GM23248 (cell line): ENCODE measurements at regions not wholly inside any gene's neighbourhood (a gene's known extent, or its start where the extent isn't known, plus 50 kb on each side); places are given as distances from the start of the nearest gene placed in this dataset.

Experiments used
- DNase-seq: peaks from one replicate; pipeline ENCODE4 v3.0.0-alpha.2; 2015
- H2AFZ ChIP-seq: fragments of 200-600 bp; sonication (generic); 2 replicates; pipeline ENCODE4 v1.6.1; 2016; ENCODE audit warnings: antibody characterized with exemption
- H3F3A ChIP-seq: fragments of 200-600 bp; sonication (generic); 2 replicates; pipeline ENCODE4 v1.6.1; 2016; ENCODE audit warnings: mild to moderate bottlenecking, antibody characterized with exemption, mixed run types; ENCODE audit not compliant: insufficient read depth
- H3K27ac ChIP-seq: fragments of 200-600 bp; sonication (generic); 2 replicates; pipeline ENCODE4 v1.5.1; 2016; ENCODE audit warnings: mild to moderate bottlenecking
- H3K27me3 ChIP-seq: fragments of 200-600 bp; sonication (generic); replicated peaks from 2 replicates; pipeline ENCODE4 v1.6.1; 2016; ENCODE audit warnings: mild to moderate bottlenecking; ENCODE audit not compliant: insufficient read depth
- H3K36me3 ChIP-seq: fragments of 200-600 bp; sonication (generic); 2 replicates; pipeline ENCODE4 v1.6.1; 2016; ENCODE audit warnings: low read depth, mild to moderate bottlenecking
- H3K4me1 ChIP-seq: fragments of 200-600 bp; sonication (generic); 2 replicates; pipeline ENCODE4 v1.6.1; 2016; ENCODE audit warnings: mild to moderate bottlenecking; ENCODE audit not compliant: insufficient read depth
- H3K4me2 ChIP-seq: fragments of 200-600 bp; sonication (generic); one replicate; pipeline ENCODE4 v1.6.1; 2016; ENCODE audit warnings: mild to moderate bottlenecking; ENCODE audit not compliant: unreplicated experiment
- H3K4me3 ChIP-seq: fragments of 200-600 bp; sonication (generic); 2 replicates; pipeline ENCODE4 v1.5.1; 2016; ENCODE audit warnings: mild to moderate bottlenecking
- H3K79me2 ChIP-seq: fragments of 200-600 bp; sonication (generic); 2 replicates; pipeline ENCODE4 v1.6.1; 2016; ENCODE audit warnings: mild to moderate bottlenecking; ENCODE audit not compliant: insufficient read depth
- H3K9ac ChIP-seq: fragments of 200-600 bp; sonication (generic); 2 replicates; pipeline ENCODE4 v1.6.1; 2016; ENCODE audit warnings: mild to moderate bottlenecking
- H3K9me2 ChIP-seq: fragments of 200-600 bp; sonication (generic); 2 replicates; pipeline ENCODE4 v1.6.1; 2016; ENCODE audit warnings: mixed run types, mild to moderate bottlenecking, moderate library complexity; ENCODE audit not compliant: insufficient read depth
- H3K9me3 ChIP-seq: fragments of 200-600 bp; sonication (generic); one replicate; pipeline ENCODE4 v1.6.1; 2017; ENCODE audit warnings: low read depth
- H4K20me1 ChIP-seq: fragments of 200-600 bp; sonication (generic); 2 replicates; pipeline ENCODE4 v1.6.0; 2016; ENCODE audit not compliant: insufficient read depth
- EZH2 ChIP-seq: fragments of 200-600 bp; sonication (generic); IDR thresholded peaks from 2 replicates; pipeline ENCODE4 v1.6.1; 2018; ENCODE audit warnings: antibody characterized with exemption, mild to moderate bottlenecking; ENCODE audit not compliant: insufficient read depth, poor library complexity, severe bottlenecking
- EZH2phosphoT487 ChIP-seq: fragments of 200-600 bp; sonication (generic); IDR thresholded peaks from 2 replicates; pipeline ENCODE4 v1.6.1; 2018; ENCODE audit warnings: antibody characterized with exemption, moderate library complexity, mild to moderate bottlenecking, low read depth; ENCODE audit not compliant: insufficient read depth
- WGBS, 2 experiments: methylation state at CpG; one replicate each; pipeline ENCODE4 v1.1.6; 2015 to 2017; ENCODE audit warnings: low lambda C conversion rate in 2 of 2, low coverage in 1 of 2; ENCODE audit errors: missing lambda C conversion rate in 2 of 2; 5-methylcytosine and 5-hydroxymethylcytosine counted together
- in situ Hi-C: fragments of 300-500 bp; cut with MboI; formaldehyde crosslinking; loops from 2 replicates; pipeline ENCODE4 v1.15.0; 2020

- WGBS, 2 experiments = 0% methylated on average over 2 of the region's 2 CpGs
- no peaks in the 10 kb centered on the region for H3F3A ChIP-seq
- H3K36me3 ChIP-seq = no peaks in the 10 kb centered on the region
- peak; percentile 65 for DNase-seq
- H3K4me1 ChIP-seq = no peaks in the 10 kb centered on the region
- no peak overlapping the region for H2AFZ ChIP-seq
- H3K9me3 ChIP-seq = no peaks in the 10 kb centered on the region
- H3K27ac ChIP-seq = no peak overlapping the region
- no peak overlapping the region for H3K9ac ChIP-seq
- H3K79me2 ChIP-seq = no peaks in the 10 kb centered on the region
- H3K9me2 ChIP-seq = no peaks in the 10 kb centered on the region
- no peaks in the 10 kb centered on the region for H3K27me3 ChIP-seq
- H4K20me1 ChIP-seq = no peaks in the 10 kb centered on the region
- no peak overlapping the region for H3K4me2 ChIP-seq
- in situ Hi-C loops = no loop called here
- TF ChIP-seq EZH2 (no peak), EZH2phosphoT487 (no peak)
- no peak overlapping the region for H3K4me3 ChIP-seq
These were observed 502.7 kb downstream of the FGF9 start for GRCh38 chr13:22173610-22174009.

DNA sequence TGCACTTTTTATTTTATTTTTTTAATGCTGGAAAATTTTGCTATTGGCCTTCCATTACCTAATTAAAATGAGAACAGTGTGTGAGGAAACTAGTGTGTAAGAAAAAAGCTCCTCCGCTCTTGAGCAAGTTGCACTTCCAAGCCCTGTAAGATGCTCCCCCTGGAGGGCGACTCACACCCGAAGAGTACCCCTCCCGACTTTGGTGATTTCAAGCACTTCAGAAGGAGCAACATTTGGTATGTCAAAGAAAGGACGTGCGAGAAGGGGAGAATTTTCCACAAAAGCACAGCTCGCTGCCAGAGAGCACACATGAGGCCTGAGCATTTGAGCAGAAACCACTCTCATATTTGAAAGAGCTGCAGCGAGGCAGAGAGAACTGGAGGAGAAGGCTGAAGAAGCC is 504.4 kb downstream of the FGF9 start:
- Histone ChIP-seq H3F3A (no peaks in the 10 kb centered on the region), H3K79me2 (no peaks in the 10 kb centered on the region), H3K9me2 (no peaks in the 10 kb centered on the region), H4K20me1 (no peaks in the 10 kb centered on the region), H3K27ac (no peak overlapping the region), H2AFZ (no peak overlapping the region), H3K4me1 (no peaks in the 10 kb centered on the region), H3K4me3 (no peak overlapping the region), H3K4me2 (no peak overlapping the region), H3K9ac (no peak overlapping the region), H3K27me3 (no peaks in the 10 kb centered on the region), H3K36me3 (no peaks in the 10 kb centered on the region), H3K9me3 (no peaks in the 10 kb centered on the region)
- no peak for TF ChIP-seq EZH2phosphoT487
- TF ChIP-seq EZH2 = no peak
- in situ Hi-C loops = no loop called here
- DNase-seq = no peak
- 37 to 40% methylated on average over 8 of the region's 8 CpGs for WGBS, 2 experiments

GRCh38 chr13:22175815-22176214 is 504.9 kb downstream of the FGF9 start:
- H3F3A ChIP-seq = no peaks in the 10 kb centered on the region
- WGBS, 2 experiments = 54 to 65% methylated on average over 7 of the region's 7 CpGs
- in situ Hi-C loops = no loop called here

GRCh38 chr13:22176968-22177520 is 506.2 kb downstream of the FGF9 start:
- TF ChIP-seq EZH2phosphoT487 (no peak), EZH2 (no peak)
- 42 to 56% methylated on average over 4 of the region's 4 CpGs for WGBS, 2 experiments
- Histone ChIP-seq H4K20me1 (no peaks in the 10 kb centered on the region), H3K27ac (no peak overlapping the region), H3K27me3 (no peaks in the 10 kb centered on the region), H3K36me3 (no peaks in the 10 kb centered on the region), H3K9me2 (no peaks in the 10 kb centered on the region), H3K4me1 (no peaks in the 10 kb centered on the region), H3K4me3 (no peak overlapping the region), H2AFZ (no peak overlapping the region), H3K79me2 (no peaks in the 10 kb centered on the region), H3F3A (no peaks in the 10 kb centered on the region), H3K9me3 (no peaks in the 10 kb centered on the region), H3K4me2 (no peak overlapping the region), H3K9ac (no peak overlapping the region)
- in situ Hi-C loops = no loop called here
- DNase-seq = no peak

More at GRCh38 chr13:22175815-22176214, 504.9 kb downstream of the FGF9 start:
- no peak overlapping the region for H3K4me2 ChIP-seq
- no peaks in the 10 kb centered on the region for H3K9me2 ChIP-seq
- DNase-seq = no peak
- H3K9me3 ChIP-seq = no peaks in the 10 kb centered on the region
- no peak overlapping the region for H3K27ac ChIP-seq
- H3K79me2 ChIP-seq = no peaks in the 10 kb centered on the region
- H3K36me3 ChIP-seq = no peaks in the 10 kb centered on the region
- H4K20me1 ChIP-seq = no peaks in the 10 kb centered on the region
- H3K4me1 ChIP-seq = no peaks in the 10 kb centered on the region
- H3K4me3 ChIP-seq = no peak overlapping the region
- H3K9ac ChIP-seq = no peak overlapping the region
- TF ChIP-seq EZH2 (no peak), EZH2phosphoT487 (no peak)
- H3K27me3 ChIP-seq = no peaks in the 10 kb centered on the region
- no peak overlapping the region for H2AFZ ChIP-seq

DNA sequence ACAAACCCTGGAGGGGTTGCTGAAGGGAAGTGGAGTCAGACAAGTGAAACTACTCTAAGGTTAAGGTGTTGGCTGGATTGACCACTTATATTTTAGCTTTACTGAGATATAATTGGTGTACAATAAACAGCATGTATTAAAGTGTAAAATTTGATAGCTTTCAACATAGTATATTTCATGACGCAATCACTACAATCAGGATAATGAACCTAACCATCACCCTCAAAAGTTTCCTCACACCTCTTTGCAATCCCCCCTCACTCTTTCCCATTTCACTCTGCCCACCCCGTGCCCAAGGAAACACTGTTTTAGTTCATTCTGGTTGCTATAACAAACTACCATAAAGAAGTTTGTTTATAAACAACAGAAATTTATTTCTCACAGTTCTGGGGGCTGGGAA is 508.0 kb downstream of the FGF9 start:
- H2AFZ ChIP-seq = no peak overlapping the region
- in situ Hi-C loops = no loop called here
- no peak overlapping the region for H3K4me3 ChIP-seq
- no peak for TF ChIP-seq EZH2phosphoT487
- TF ChIP-seq EZH2 = no peak
- no peaks in the 10 kb centered on the region for H3K9me2 ChIP-seq
- no peak overlapping the region for H3K4me2 ChIP-seq
- H3K9ac ChIP-seq = no peak overlapping the region
- no peaks in the 10 kb centered on the region for H3K9me3 ChIP-seq
- 49 to 58% methylated on average over 2 of the region's 2 CpGs for WGBS, 2 experiments
- DNase-seq = no peak
- H3K27ac ChIP-seq = no peak overlapping the region
- no peaks in the 10 kb centered on the region for H3F3A ChIP-seq
- H3K36me3 ChIP-seq = no peaks in the 10 kb centered on the region
- no peaks in the 10 kb centered on the region for H3K27me3 ChIP-seq
- no peaks in the 10 kb centered on the region for H3K4me1 ChIP-seq
- H4K20me1 ChIP-seq = no peaks in the 10 kb centered on the region
- H3K79me2 ChIP-seq = no peaks in the 10 kb centered on the region
